Ascending aorta (tissue), 2 donors: ENCODE measurements at regions not wholly inside any gene's neighbourhood (a gene's known extent, or its start where the extent isn't known, plus 50 kb on each side); places are given as distances from the start of the nearest gene placed in this dataset.

Experiments
- DNase-seq, 2 donors: peaks; one replicate each; pipeline ENCODE4 v3.0.0-alpha.2; 2019; ENCODE audit warnings: low spot score in 2 of 2
- H3K27ac ChIP-seq, 2 donors: fragments of 200-600 bp; sonication (generic); one replicate each; pipeline ENCODE4 v1.5.1; 2016 to 2017; ENCODE audit warnings: mild to moderate bottlenecking in 1 of 2
- H3K27me3 ChIP-seq: fragments of 200-600 bp; sonication (generic); one replicate; pipeline ENCODE4 v1.5.1; 2017
- H3K36me3 ChIP-seq, 2 donors: fragments of 200-600 bp; sonication (generic); one replicate each; pipeline ENCODE4 v1.5.1; 2016
- H3K4me1 ChIP-seq, 2 donors: fragments of 200-600 bp; sonication (generic); one replicate each; pipeline ENCODE4 v1.5.1; 2016 to 2017; ENCODE audit warnings: mild to moderate bottlenecking in 1 of 2
- H3K4me3 ChIP-seq, 2 donors: fragments of 200-600 bp; sonication (generic); one replicate each; pipeline ENCODE4 v1.5.1; 2016 to 2017; ENCODE audit warnings: mild to moderate bottlenecking in 1 of 2
- H3K9me3 ChIP-seq, 2 donors: fragments of 200-600 bp; sonication (generic); one replicate each; pipeline ENCODE4 v1.5.1; 2016
- intact Hi-C: fragments of 100-400 bp; cut with DNase I; formaldehyde crosslinking; loops from one replicate; pipeline ENCODE4 v1.15.1; 2023
- TF ChIP-seq, protein P1 (sequence below), 3 experiments: fragments of 200-600 bp in 2 of 3; fragments of 450-650 bp in 1 of 3; sonication (generic) in 2 of 3; IDR thresholded peaks; one replicate each; pipeline ENCODE4 v1.5.1; 2016 to 2019; ENCODE audit warnings: antibody characterized with exemption in 3 of 3, mild to moderate bottlenecking in 1 of 3, moderate library complexity in 1 of 3

DNA sequence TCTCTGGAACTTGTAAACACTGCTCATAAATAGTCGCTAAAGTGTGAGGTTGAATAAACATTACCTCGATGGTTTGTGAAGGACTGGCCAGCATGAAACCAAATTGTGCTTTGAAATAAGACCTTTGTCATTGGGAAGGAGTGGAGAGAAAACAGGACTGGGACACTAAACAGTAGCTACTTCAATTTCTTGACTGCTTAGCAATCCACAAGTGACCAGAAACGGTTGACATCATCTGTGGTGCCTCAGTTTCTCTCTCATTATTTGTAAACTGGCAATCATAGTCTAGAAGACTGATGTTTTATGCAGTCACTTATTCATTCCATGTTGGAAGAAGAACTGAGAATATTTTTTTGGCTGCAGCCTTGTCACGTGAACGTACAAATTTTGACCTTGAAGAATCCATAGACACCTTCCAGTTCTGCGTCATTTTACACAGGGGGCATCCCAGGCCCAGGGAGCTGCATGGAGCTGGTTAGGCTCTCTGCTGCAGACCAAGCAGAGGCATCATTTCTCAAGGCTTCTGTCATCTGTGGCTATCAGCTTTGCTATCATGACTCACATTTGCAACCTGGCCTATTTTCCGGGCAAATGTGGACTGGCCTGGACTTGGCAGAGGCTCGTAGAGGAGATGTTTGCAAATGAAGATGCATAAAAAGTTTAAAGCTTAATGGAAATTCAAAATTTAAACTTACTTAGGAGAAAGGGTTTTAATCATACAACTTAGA, 391.8 kb downstream of the FGF9 start:
- TF ChIP-seq, protein P1, sequence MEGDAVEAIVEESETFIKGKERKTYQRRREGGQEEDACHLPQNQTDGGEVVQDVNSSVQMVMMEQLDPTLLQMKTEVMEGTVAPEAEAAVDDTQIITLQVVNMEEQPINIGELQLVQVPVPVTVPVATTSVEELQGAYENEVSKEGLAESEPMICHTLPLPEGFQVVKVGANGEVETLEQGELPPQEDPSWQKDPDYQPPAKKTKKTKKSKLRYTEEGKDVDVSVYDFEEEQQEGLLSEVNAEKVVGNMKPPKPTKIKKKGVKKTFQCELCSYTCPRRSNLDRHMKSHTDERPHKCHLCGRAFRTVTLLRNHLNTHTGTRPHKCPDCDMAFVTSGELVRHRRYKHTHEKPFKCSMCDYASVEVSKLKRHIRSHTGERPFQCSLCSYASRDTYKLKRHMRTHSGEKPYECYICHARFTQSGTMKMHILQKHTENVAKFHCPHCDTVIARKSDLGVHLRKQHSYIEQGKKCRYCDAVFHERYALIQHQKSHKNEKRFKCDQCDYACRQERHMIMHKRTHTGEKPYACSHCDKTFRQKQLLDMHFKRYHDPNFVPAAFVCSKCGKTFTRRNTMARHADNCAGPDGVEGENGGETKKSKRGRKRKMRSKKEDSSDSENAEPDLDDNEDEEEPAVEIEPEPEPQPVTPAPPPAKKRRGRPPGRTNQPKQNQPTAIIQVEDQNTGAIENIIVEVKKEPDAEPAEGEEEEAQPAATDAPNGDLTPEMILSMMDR (IDR thresholded peaks at IDR 0.05): no peak
- no peak for DNase-seq
- intact Hi-C loops: no loop called here
- no peaks in the 10 kb centered on the region for H3K4me1 ChIP-seq
- H3K27ac ChIP-seq: no peak overlapping the region
- H3K27me3 ChIP-seq: no peaks in the 10 kb centered on the region
- no peak overlapping the region for H3K4me3 ChIP-seq
- no peaks in the 10 kb centered on the region for H3K9me3 ChIP-seq
- no peaks in the 10 kb centered on the region for H3K36me3 ChIP-seq

DNA sequence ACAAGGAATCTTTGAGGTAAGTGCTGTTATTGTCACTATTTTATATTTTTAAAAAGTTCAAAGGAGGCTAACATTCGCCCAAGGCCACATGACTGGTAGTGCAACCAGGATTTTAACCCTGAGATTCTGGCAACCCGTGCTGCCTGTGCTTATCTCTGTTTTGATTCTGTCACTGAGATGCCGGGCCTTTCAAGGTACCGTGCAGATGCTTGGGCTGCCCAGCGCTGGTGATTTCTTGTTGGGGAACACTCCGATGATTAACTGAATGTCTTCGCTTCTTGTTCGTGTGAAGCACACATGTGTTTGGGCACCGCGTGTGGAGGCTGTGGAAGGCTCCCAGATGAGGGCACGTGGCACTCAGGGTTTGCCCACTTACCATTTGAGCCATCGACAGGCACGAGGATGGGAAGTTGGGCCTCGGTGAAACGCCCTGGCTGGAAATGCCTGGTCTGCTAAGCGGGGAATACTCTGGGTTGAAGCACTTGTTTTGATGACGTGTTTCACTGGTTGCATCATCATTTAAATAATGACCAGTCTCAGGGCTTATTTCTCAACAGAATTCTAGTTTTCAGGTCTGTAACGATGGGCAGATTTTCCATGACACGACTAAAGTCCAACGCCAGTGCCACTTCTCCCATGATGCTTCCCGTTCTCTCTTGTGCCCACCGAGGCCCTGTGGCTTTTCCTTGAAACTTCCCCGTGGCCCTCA, 392.7 kb downstream of the FGF9 start:
- no peak overlapping the region for H3K27ac ChIP-seq
- H3K4me3 ChIP-seq: no peak overlapping the region

DNA sequence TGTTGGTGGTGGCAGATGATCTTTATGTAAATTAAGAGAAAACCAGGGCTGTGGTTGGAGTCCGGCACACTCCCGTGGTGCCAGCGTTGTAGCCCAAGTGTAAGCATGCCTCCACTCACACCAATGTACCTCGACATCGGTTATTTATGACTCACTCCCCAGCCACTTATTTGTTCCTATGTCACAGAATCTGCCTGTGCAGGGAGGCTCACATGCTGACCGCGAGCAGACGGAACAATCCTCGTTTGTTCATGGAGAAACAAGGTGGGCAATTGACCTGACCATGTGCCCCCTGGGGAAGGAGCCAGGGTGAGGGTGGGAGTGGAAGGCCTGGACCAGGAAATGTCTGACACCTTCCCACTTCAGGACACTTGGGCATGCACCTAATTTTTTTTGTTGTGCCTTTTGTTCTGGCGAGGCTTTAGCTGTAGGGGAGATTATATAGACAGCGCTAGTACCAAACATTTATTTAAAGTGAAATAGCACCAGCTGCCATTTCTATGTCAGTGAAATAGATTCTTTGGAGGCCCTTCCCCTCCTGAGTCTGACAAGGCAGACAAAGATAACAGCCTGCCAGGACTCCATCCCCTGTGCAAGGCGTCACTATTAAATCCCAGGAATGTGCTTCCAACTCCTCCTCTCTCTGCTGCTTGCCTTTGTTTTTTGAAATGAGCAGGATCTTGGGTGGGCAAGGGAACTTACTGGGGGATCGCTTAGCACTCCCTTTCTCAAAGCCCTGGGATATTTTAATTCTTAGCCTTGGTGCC, 394.2 kb downstream of the FGF9 start:
- Histone ChIP-seq H3K9me3 (no peaks in the 10 kb centered on the region), H3K4me3 (no peak overlapping the region), H3K36me3 (no peaks in the 10 kb centered on the region), H3K27ac (no peak overlapping the region), H3K4me1 (no peaks in the 10 kb centered on the region), H3K27me3 (no peaks in the 10 kb centered on the region)
- no peak for DNase-seq
- TF ChIP-seq, protein P1 (IDR thresholded peaks at IDR 0.05): no peak
- intact Hi-C loops: no loop called here

More for the DNA sequence above, 392.7 kb downstream of the FGF9 start:
- no peaks in the 10 kb centered on the region for H3K27me3 ChIP-seq
- H3K4me1 ChIP-seq: no peaks in the 10 kb centered on the region
- H3K36me3 ChIP-seq: no peaks in the 10 kb centered on the region
- no peaks in the 10 kb centered on the region for H3K9me3 ChIP-seq
- intact Hi-C loops: no loop called here
- TF ChIP-seq, protein P1 (IDR thresholded peaks at IDR 0.05): no peak
- no peak for DNase-seq

DNA sequence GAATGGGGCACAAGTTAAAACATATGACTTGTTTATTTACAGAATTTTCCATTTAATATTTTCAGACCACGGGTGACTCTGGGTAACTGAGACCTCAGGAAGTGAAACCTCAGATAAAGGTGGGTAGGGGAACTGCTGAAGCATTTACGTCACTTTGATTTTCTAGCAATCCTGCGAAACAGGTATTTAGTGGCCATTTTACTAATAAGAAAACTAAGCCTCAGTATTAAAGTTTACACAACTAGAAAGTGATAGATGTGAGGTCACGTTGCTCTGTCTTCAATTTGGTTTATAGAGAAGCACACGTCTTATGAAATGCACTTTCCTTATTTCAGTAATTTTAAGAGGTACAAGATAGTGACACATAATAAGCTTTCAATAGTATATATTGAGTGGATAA, 402.8 kb downstream of the FGF9 start:
- no peaks in the 10 kb centered on the region for H3K9me3 ChIP-seq
- no peaks in the 10 kb centered on the region for H3K4me1 ChIP-seq
- no peaks in the 10 kb centered on the region for H3K36me3 ChIP-seq
- no peak overlapping the region for H3K4me3 ChIP-seq
- TF ChIP-seq, protein P1 (IDR thresholded peaks at IDR 0.05): no peak
- H3K27me3 ChIP-seq: no peaks in the 10 kb centered on the region
- intact Hi-C loops: no loop called here
- DNase-seq: no peak
- H3K27ac ChIP-seq: no peak overlapping the region

DNA sequence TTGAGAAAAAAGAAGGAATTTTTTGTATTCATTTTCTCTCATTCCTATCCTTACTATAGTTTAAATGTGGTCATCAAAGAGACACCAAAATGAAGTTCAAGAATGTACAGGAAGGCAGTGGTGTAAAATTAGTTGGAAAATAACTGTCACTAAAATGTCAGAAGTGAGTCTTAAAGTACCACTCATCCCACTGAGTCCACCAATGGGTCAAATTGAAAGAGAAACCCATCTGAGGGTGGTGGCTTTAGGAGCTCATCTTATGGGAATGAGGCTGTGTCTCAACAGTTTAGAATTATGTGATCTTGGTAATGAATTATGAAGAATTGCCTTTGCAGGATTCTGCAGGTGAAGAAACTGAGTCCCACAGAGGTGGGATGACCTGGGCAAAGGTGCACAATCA, 403.5 kb downstream of the FGF9 start:
- TF ChIP-seq, protein P1 (IDR thresholded peaks at IDR 0.05): no peak
- Histone ChIP-seq H3K9me3 (no peaks in the 10 kb centered on the region), H3K4me1 (no peaks in the 10 kb centered on the region), H3K27ac (no peak overlapping the region), H3K27me3 (no peaks in the 10 kb centered on the region), H3K4me3 (no peak overlapping the region), H3K36me3 (no peaks in the 10 kb centered on the region)
- DNase-seq: no peak
- intact Hi-C loops: no loop called here
